Activated CD4-positive, alpha-beta memory T cell treated with anti-CD3 and anti-CD28 coated beads, Interleukin-2, amount 10 ng/mL, durations not matched to agents 7 days and 5 days (primary cell): ENCODE measurements at regions not wholly inside any gene's neighbourhood (a gene's known extent, or its start where the extent isn't known, plus 50 kb on each side); places are given as distances from the start of the nearest gene placed in this dataset.
"Not testable (repeated sequence)": the region's sequence is repeated elsewhere in the genome, so short reads cannot be mapped to it uniquely, and the experiment has no call there.

ENCODE experiments used
- CTCF ChIA-PET: fragments of 350-600 bp; sonication (Branson Sonifier 250); formaldehyde crosslinking; loops from one replicate; lab custom pipeline; 2021; ENCODE audit warnings: antibody characterized with exemption, inconsistent platforms; lab: Charles Lee
- POLR2A ChIA-PET: fragments of 350-600 bp; sonication (Branson Sonifier 250); formaldehyde crosslinking; loops from one replicate; lab custom pipeline; 2021; ENCODE audit warnings: antibody characterized with exemption; lab: Charles Lee
- DNase-seq: peaks from one replicate; pipeline ENCODE4 v3.0.0-alpha.2; 2020
- H3K27ac Mint-ChIP-seq: one replicate; pipeline ENCODE4 v1.8.0; 2021; ENCODE audit warnings: mild to moderate bottlenecking, mixed read lengths
- H3K27me3 Mint-ChIP-seq: one replicate; pipeline ENCODE4 v1.8.0; 2021; ENCODE audit warnings: mixed read lengths
- H3K36me3 Mint-ChIP-seq: one replicate; pipeline ENCODE4 v1.8.0; 2021; ENCODE audit warnings: low read depth, mixed read lengths
- H3K4me1 Mint-ChIP-seq: one replicate; pipeline ENCODE4 v1.8.0; 2021; ENCODE audit warnings: mixed read lengths
- H3K4me3 Mint-ChIP-seq: one replicate; pipeline ENCODE4 v1.8.0; 2021; ENCODE audit warnings: mild to moderate bottlenecking, mixed read lengths
- H3K9me3 Mint-ChIP-seq: one replicate; pipeline ENCODE4 v1.8.0; 2021; ENCODE audit warnings: mixed read lengths

DNA sequence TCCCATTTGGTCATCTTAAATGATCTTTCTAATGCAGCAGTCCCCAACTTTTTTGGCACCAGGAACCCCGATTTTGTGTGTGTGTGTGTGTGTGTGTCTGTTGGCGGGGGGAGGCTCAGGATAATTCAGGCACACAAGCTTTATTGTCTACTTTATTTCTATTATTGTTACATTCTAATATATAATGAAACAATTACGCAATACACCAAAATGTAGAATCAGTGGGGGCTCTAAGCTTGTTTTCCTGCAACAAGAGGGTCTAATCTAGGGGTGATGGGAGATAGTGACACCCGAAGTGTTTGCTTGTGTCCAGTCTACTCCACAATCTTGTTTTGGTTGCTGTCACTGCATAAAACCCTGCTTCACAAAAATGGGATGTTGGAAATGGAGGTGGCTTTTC, 621.1 kb upstream of the LRFN5 start:
- POLR2A ChIA-PET, result no interaction called here
- no peak overlapping the region for H3K4me3 Mint-ChIP-seq
- CTCF ChIA-PET, result no interaction called here
- no peaks in the 10 kb centered on the region for H3K36me3 Mint-ChIP-seq
- no peaks in the 10 kb centered on the region for H3K4me1 Mint-ChIP-seq
- no peak for DNase-seq
- H3K9me3 Mint-ChIP-seq, result peaks cover 3% of the 10 kb centered on the region
- no peak overlapping the region for H3K27ac Mint-ChIP-seq
- no peaks in the 10 kb centered on the region for H3K27me3 Mint-ChIP-seq

- Mint-ChIP-seq H3K4me3 (no peak overlapping the region), H3K27ac (no peak overlapping the region), H3K4me1 (no peaks in the 10 kb centered on the region), H3K36me3 (no peaks in the 10 kb centered on the region), H3K9me3 (peaks cover 2% of the 10 kb centered on the region), H3K27me3 (no peaks in the 10 kb centered on the region)
- ChIA-PET POLR2A (no interaction called here), CTCF (no interaction called here)
- no peak for DNase-seq
These were observed 623.1 kb upstream of the LRFN5 start for GRCh38 chr14:40983604-40984003.

DNA sequence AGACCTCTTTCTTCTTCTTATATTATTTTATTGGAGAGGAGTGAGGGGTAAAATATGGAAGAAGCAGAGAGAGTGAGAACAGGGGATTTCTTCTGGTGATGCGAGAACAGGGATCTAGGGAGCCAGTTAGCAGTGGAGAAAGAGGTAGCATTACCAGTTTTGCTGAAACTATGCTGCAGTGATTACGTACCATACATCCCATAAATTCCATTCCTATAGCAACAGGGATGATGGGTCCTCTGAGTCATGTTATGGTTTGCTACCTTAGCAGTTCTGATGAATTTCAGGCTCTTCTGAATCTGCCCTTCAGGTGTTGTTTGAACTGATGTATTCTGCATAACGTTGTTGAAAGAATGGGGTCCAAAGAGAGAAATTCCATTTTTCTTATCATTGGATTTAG, 625.4 kb upstream of the LRFN5 start:
- Mint-ChIP-seq H3K4me3 (no peak overlapping the region), H3K9me3 (peaks cover 2% of the 10 kb centered on the region), H3K27me3 (no peaks in the 10 kb centered on the region), H3K4me1 (no peaks in the 10 kb centered on the region), H3K27ac (no peak overlapping the region), H3K36me3 (no peaks in the 10 kb centered on the region)
- ChIA-PET CTCF (no interaction called here), POLR2A (no interaction called here)
- DNase-seq, result no peak

- peaks cover 12% of the 10 kb centered on the region for H3K9me3 Mint-ChIP-seq
- H3K4me3 Mint-ChIP-seq, POLR2A ChIA-PET, H3K27ac Mint-ChIP-seq, H3K4me1 Mint-ChIP-seq, H3K27me3 Mint-ChIP-seq, H3K36me3 Mint-ChIP-seq, CTCF ChIA-PET, DNase-seq: not testable (repeated sequence)
These were observed 646.4 kb upstream of the LRFN5 start for GRCh38 chr14:40960257-40960656.

DNA sequence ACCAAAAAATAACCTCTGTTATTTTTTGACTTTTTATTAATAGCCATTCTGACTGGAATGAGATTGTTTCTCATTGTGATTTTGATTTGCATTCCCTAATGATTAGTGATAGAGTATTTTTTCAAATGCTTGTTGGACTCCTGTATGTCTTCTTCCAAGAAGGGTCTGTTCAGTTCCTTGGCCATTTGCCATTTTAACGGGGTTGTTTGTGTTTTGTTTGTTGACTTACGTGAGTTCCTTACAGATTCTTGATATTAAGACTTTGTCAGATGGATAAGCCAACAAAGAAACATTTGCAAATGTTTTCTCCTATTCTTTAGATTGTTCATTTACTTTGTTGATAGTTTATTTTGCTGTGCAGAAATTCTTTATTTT, 651.6 kb upstream of the LRFN5 start:
- DNase-seq, result no peak
- Mint-ChIP-seq H3K4me1 (no peaks in the 10 kb centered on the region), H3K4me3 (no peak overlapping the region), H3K27me3 (no peaks in the 10 kb centered on the region), H3K27ac (no peak overlapping the region), H3K9me3 (peaks cover 16% of the 10 kb centered on the region), H3K36me3 (no peaks in the 10 kb centered on the region)
- CTCF ChIA-PET, result no interaction called here
- POLR2A ChIA-PET, result no interaction called here

GRCh38 chr14:40954448-40955130, 652.1 kb upstream of the LRFN5 start:
- H3K36me3 Mint-ChIP-seq, H3K27me3 Mint-ChIP-seq, POLR2A ChIA-PET, DNase-seq, CTCF ChIA-PET, H3K27ac Mint-ChIP-seq, H3K4me3 Mint-ChIP-seq, H3K4me1 Mint-ChIP-seq: not testable (repeated sequence)
- peaks cover 14% of the 10 kb centered on the region for H3K9me3 Mint-ChIP-seq

- H3K9me3 Mint-ChIP-seq, result no peaks in the 10 kb centered on the region
- no peak for DNase-seq
- no peak overlapping the region for H3K27ac Mint-ChIP-seq
- CTCF ChIA-PET, result no interaction called here
- H3K4me1 Mint-ChIP-seq, result no peaks in the 10 kb centered on the region
- POLR2A ChIA-PET, result no interaction called here
- no peaks in the 10 kb centered on the region for H3K27me3 Mint-ChIP-seq
- H3K4me3 Mint-ChIP-seq, result no peak overlapping the region
- H3K36me3 Mint-ChIP-seq, result no peaks in the 10 kb centered on the region
These were observed 662.2 kb upstream of the LRFN5 start for GRCh38 chr14:40944521-40944920.

- Mint-ChIP-seq H3K9me3 (no peaks in the 10 kb centered on the region), H3K4me3 (no peak overlapping the region), H3K27ac (no peak overlapping the region), H3K36me3 (no peaks in the 10 kb centered on the region), H3K4me1 (no peaks in the 10 kb centered on the region), H3K27me3 (no peaks in the 10 kb centered on the region)
- no peak for DNase-seq
- POLR2A ChIA-PET, result no interaction called here
- CTCF ChIA-PET, result no interaction called here
These were observed 669.8 kb upstream of the LRFN5 start for GRCh38 chr14:40936861-40937260.

GRCh38 chr14:40920380-40920779, 686.3 kb upstream of the LRFN5 start:
- CTCF ChIA-PET, result no interaction called here
- Mint-ChIP-seq H3K9me3 (no peaks in the 10 kb centered on the region), H3K4me3 (no peak overlapping the region), H3K36me3 (no peaks in the 10 kb centered on the region), H3K27ac (no peak overlapping the region), H3K4me1 (no peaks in the 10 kb centered on the region), H3K27me3 (no peaks in the 10 kb centered on the region)
- POLR2A ChIA-PET, result no interaction called here
- no peak for DNase-seq

GRCh38 chr14:40911141-40911540, 695.5 kb upstream of the LRFN5 start:
- ChIA-PET CTCF (no interaction called here), POLR2A (no interaction called here)
- H3K4me1 Mint-ChIP-seq, result no peaks in the 10 kb centered on the region
- DNase-seq, result no peak
- peaks cover 3% of the 10 kb centered on the region for H3K9me3 Mint-ChIP-seq
- H3K27ac Mint-ChIP-seq, result no peak overlapping the region
- H3K4me3 Mint-ChIP-seq, result no peak overlapping the region
- no peaks in the 10 kb centered on the region for H3K36me3 Mint-ChIP-seq
- H3K27me3 Mint-ChIP-seq, result no peaks in the 10 kb centered on the region

DNA sequence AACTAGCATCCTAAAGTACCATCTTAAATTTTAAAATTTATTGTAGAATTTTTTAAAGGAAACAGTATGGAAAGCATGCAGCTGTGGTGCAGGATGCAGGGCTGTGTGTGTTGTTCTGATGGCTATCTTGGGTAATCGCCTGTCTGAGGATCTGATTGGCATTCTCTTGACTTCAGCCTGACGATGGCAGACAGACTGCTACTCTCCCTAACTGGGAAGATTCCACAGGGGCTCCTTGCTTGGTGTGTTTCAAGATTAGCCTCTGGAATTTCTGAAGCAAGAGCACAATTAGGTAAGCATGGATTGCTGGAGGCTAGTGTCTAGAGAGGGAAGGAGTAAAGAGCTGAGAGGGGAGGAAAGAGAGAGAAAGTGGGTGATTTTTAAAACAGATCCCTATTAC, 696.8 kb upstream of the LRFN5 start:
- CTCF ChIA-PET, result no interaction called here
- DNase-seq, result no peak
- Mint-ChIP-seq H3K27me3 (no peaks in the 10 kb centered on the region), H3K4me1 (no peaks in the 10 kb centered on the region), H3K27ac (no peak overlapping the region), H3K4me3 (no peak overlapping the region), H3K9me3 (peaks cover 3% of the 10 kb centered on the region), H3K36me3 (no peaks in the 10 kb centered on the region)
- POLR2A ChIA-PET, result no interaction called here

- ChIA-PET POLR2A (no interaction called here), CTCF (no interaction called here)
- Mint-ChIP-seq H3K4me3 (no peak overlapping the region), H3K36me3 (no peaks in the 10 kb centered on the region), H3K27me3 (no peaks in the 10 kb centered on the region), H3K27ac (no peak overlapping the region), H3K9me3 (peaks cover 6% of the 10 kb centered on the region), H3K4me1 (no peaks in the 10 kb centered on the region)
- DNase-seq, result no peak
These were observed 703.0 kb upstream of the LRFN5 start for GRCh38 chr14:40903709-40904108.

DNA sequence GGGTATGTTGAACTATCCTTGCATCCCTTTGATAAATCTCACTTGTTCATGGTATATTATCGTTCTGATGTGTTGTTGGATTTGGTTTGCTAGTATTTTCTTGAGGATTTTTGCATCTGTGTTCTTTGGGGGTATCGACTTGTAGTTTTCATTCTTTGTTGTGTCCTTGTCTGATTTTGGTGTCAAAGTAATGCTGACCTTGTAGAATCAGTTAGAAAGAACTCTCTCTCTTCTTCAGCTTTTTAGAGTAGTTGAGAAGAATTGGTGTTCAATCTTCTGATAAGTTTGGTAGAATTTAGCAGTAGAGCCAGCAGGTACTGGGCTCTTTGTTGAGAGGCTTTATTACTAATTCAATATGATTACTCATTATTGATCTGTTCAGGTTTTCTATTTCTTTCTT, 707.2 kb upstream of the LRFN5 start:
- no peak overlapping the region for H3K4me3 Mint-ChIP-seq
- H3K4me1 Mint-ChIP-seq, result no peaks in the 10 kb centered on the region
- ChIA-PET CTCF (no interaction called here), POLR2A (no interaction called here)
- no peaks in the 10 kb centered on the region for H3K36me3 Mint-ChIP-seq
- no peak overlapping the region for H3K27ac Mint-ChIP-seq
- no peaks in the 10 kb centered on the region for H3K27me3 Mint-ChIP-seq
- H3K9me3 Mint-ChIP-seq, result peaks cover 7% of the 10 kb centered on the region
- DNase-seq, result no peak

GRCh38 chr14:40894846-40895245, 711.8 kb upstream of the LRFN5 start:
- Mint-ChIP-seq H3K27ac (no peak overlapping the region), H3K27me3 (no peaks in the 10 kb centered on the region), H3K9me3 (peaks cover 4% of the 10 kb centered on the region), H3K36me3 (no peaks in the 10 kb centered on the region), H3K4me3 (no peak overlapping the region), H3K4me1 (no peaks in the 10 kb centered on the region)
- DNase-seq, result no peak
- CTCF ChIA-PET, result no interaction called here
- POLR2A ChIA-PET, result no interaction called here
